GM19397 (cell line): ENCODE measurements at regions not wholly inside any gene's neighbourhood (a gene's known extent, or its start where the extent isn't known, plus 50 kb on each side); places are given as distances from the start of the nearest gene placed in this dataset.
"Not testable (repeated sequence)": the region's sequence is repeated elsewhere in the genome, so short reads cannot be mapped to it uniquely, and the experiment has no call there.

Experiments used
- ATAC-seq: cut with Tn5 transposase; IDR thresholded peaks from one replicate; pipeline ENCODE4 v1.9.1; 2021; ENCODE audit warnings: mild to moderate bottlenecking, moderate library complexity; ENCODE audit not compliant: unreplicated experiment

- ATAC-seq: no peak
Observed at GRCh38 chr13:90641884-90642283, 705.6 kb upstream of the MIR17HG start.

GRCh38 chr13:90645582-90645981 lies 701.9 kb upstream of the MIR17HG start:
- ATAC-seq: no peak

- no peak for ATAC-seq
Observed at GRCh38 chr13:90648497-90648896, 699.0 kb upstream of the MIR17HG start.

- no peak for ATAC-seq
Observed at GRCh38 chr13:90652036-90652435, 695.5 kb upstream of the MIR17HG start.

GRCh38 chr13:90654970-90655369 lies 692.5 kb upstream of the MIR17HG start:
- ATAC-seq: no peak

GRCh38 chr13:90664200-90664599 lies 683.3 kb upstream of the MIR17HG start:
- not testable (repeated sequence) for ATAC-seq

GRCh38 chr13:90673746-90674145 lies 673.7 kb upstream of the MIR17HG start:
- no peak for ATAC-seq

- no peak for ATAC-seq
Observed at GRCh38 chr13:90675129-90675528, 672.4 kb upstream of the MIR17HG start.

- ATAC-seq: no peak
Observed at GRCh38 chr13:90680826-90681225, 666.7 kb upstream of the MIR17HG start.

- ATAC-seq: no peak
Observed at GRCh38 chr13:90683711-90684131, 663.8 kb upstream of the MIR17HG start.

- ATAC-seq: no peak
Observed at GRCh38 chr13:90686442-90686841, 661.0 kb upstream of the MIR17HG start.

- no peak for ATAC-seq
Observed at GRCh38 chr13:90689111-90689510, 658.4 kb upstream of the MIR17HG start.

GRCh38 chr13:90690458-90691080 lies 656.9 kb upstream of the MIR17HG start:
- no peak for ATAC-seq

- ATAC-seq: no peak
Observed at GRCh38 chr13:90696254-90696653, 651.2 kb upstream of the MIR17HG start.

GRCh38 chr13:90696656-90697055 lies 650.8 kb upstream of the MIR17HG start:
- no peak for ATAC-seq

- ATAC-seq: no peak
Observed at GRCh38 chr13:90700340-90700739, 647.1 kb upstream of the MIR17HG start.

- no peak for ATAC-seq
Observed at GRCh38 chr13:90701264-90701663, 646.2 kb upstream of the MIR17HG start.

GRCh38 chr13:90702050-90702449 lies 645.4 kb upstream of the MIR17HG start:
- no peak for ATAC-seq

- no peak for ATAC-seq
Observed at GRCh38 chr13:90706631-90707030, 640.9 kb upstream of the MIR17HG start.

GRCh38 chr13:90708128-90708527 lies 639.4 kb upstream of the MIR17HG start:
- ATAC-seq: no peak

- ATAC-seq: no peak
Observed at GRCh38 chr13:90709319-90709718, 638.2 kb upstream of the MIR17HG start.

- ATAC-seq: no peak
Observed at GRCh38 chr13:90710164-90710759, 637.2 kb upstream of the MIR17HG start.
